Stimulated activated CD8-positive, alpha-beta memory T cell treated with anti-CD3 and anti-CD28 coated beads, Interleukin-15, amount 100 ng/mL, for 1 hour (primary cell): ENCODE measurements at regions not wholly inside any gene's neighbourhood (a gene's known extent, or its start where the extent isn't known, plus 50 kb on each side); places are given as distances from the start of the nearest gene placed in this dataset.

Experiments used
- DNase-seq: peaks from one replicate; pipeline ENCODE4 v3.0.0-alpha.2; 2020; ENCODE audit warnings: low read depth

- no peak for DNase-seq
Measured at GRCh38 chr10:131651674-131652437, 249.0 kb upstream of the PPP2R2D start.

- DNase-seq = no peak
Measured at GRCh38 chr10:131652438-131653139, 248.2 kb upstream of the PPP2R2D start.

- no peak for DNase-seq
Measured at GRCh38 chr10:131653140-131653539, 247.7 kb upstream of the PPP2R2D start.

- no peak for DNase-seq
Measured at GRCh38 chr10:131653554-131654470, 247.0 kb upstream of the PPP2R2D start.

- DNase-seq = no peak
Measured at GRCh38 chr10:131654471-131655087, 246.2 kb upstream of the PPP2R2D start.

GRCh38 chr10:131655101-131655849, 245.5 kb upstream of the PPP2R2D start:
- DNase-seq = no peak

GRCh38 chr10:131656009-131656408, 244.8 kb upstream of the PPP2R2D start:
- no peak for DNase-seq

GRCh38 chr10:131656431-131656841, 244.4 kb upstream of the PPP2R2D start:
- no peak for DNase-seq

- DNase-seq = no peak
Measured at GRCh38 chr10:131657318-131657984, 243.4 kb upstream of the PPP2R2D start.

GRCh38 chr10:131657985-131658330, 242.8 kb upstream of the PPP2R2D start:
- no peak for DNase-seq

GRCh38 chr10:131658476-131659110, 242.2 kb upstream of the PPP2R2D start:
- no peak for DNase-seq

GRCh38 chr10:131660427-131660826, 240.4 kb upstream of the PPP2R2D start:
- DNase-seq = no peak

- DNase-seq = no peak
Measured at GRCh38 chr10:131662851-131663250, 238.0 kb upstream of the PPP2R2D start.

- no peak for DNase-seq
Measured at GRCh38 chr10:131663351-131663750, 237.5 kb upstream of the PPP2R2D start.

GRCh38 chr10:131666091-131666490, 234.7 kb upstream of the PPP2R2D start:
- no peak for DNase-seq

- DNase-seq = no peak
Measured at GRCh38 chr10:131667047-131667446, 233.8 kb upstream of the PPP2R2D start.

- DNase-seq = no peak
Measured at GRCh38 chr10:131667561-131667960, 233.2 kb upstream of the PPP2R2D start.

- no peak for DNase-seq
Measured at GRCh38 chr10:131668903-131669302, 231.9 kb upstream of the PPP2R2D start.

GRCh38 chr10:131669838-131670237, 231.0 kb upstream of the PPP2R2D start:
- DNase-seq = no peak

GRCh38 chr10:131670341-131670740, 230.5 kb upstream of the PPP2R2D start:
- no peak for DNase-seq
